H1 (cell line): ENCODE measurements at regions not wholly inside any gene's neighbourhood (a gene's known extent, or its start where the extent isn't known, plus 50 kb on each side); places are given as distances from the start of the nearest gene placed in this dataset.

Source experiments
- CTCF ChIA-PET: fragments of 300-600 bp; sonication (Branson Sonifier 250); formaldehyde crosslinking; loops from one replicate; lab custom pipeline; 2021; ENCODE audit not compliant: partially characterized antibody; lab: Charles Lee
- POLR2A ChIA-PET: fragments of 300-600 bp; sonication (Branson Sonifier 250); formaldehyde crosslinking; loops from one replicate; lab custom pipeline; 2021; ENCODE audit warnings: inconsistent platforms; ENCODE audit not compliant: partially characterized antibody; lab: Charles Lee
- DNase-seq, 2 experiments: peaks; one replicate each; pipeline versions ENCODE4 v3.0.0 to v3.0.0-alpha.2; 2010 to 2022; ENCODE audit warnings: low spot score in 2 of 2, low read depth in 1 of 2, mixed read lengths in 1 of 2
- FAIRE-seq: peaks from 2 replicates; lab custom pipeline; 2011; peaks lifted over from hg19 to GRCh38; lab: Jason Lieb, UNC
- H2AFZ ChIP-seq: 2 replicates; pipeline ENCODE4 v1.8.1; 2012; ENCODE audit warnings: low read length, inconsistent platforms
- H2AK5ac ChIP-seq: 2 replicates; pipeline ENCODE4 v1.6.1; 2013; ENCODE audit warnings: low read depth, low read length
- H2BK120ac ChIP-seq: replicated peaks from 2 replicates; pipeline ENCODE3; 2013; ENCODE audit warnings: low read depth, low read length, inconsistent platforms
- H2BK12ac ChIP-seq: 2 replicates; pipeline ENCODE4 v1.6.1; 2013; ENCODE audit warnings: low read depth, low read length
- H2BK15ac ChIP-seq: 2 replicates; pipeline ENCODE4 v1.6.1; 2013; ENCODE audit warnings: low read length
- H2BK20ac ChIP-seq: 2 replicates; pipeline ENCODE4 v1.6.1; 2013; ENCODE audit warnings: low read length
- H2BK5ac ChIP-seq: 2 replicates; pipeline ENCODE4 v1.6.1; 2013; ENCODE audit warnings: low read depth, low read length
- H3K14ac ChIP-seq: 2 replicates; pipeline ENCODE4 v1.6.1; 2013; ENCODE audit warnings: inconsistent platforms; ENCODE audit not compliant: insufficient read length
- H3K18ac ChIP-seq: 2 replicates; pipeline ENCODE4 v1.6.1; 2013; ENCODE audit warnings: low read length; ENCODE audit errors: extremely low read depth
- H3K23ac ChIP-seq: 2 replicates; pipeline ENCODE4 v1.6.1; 2013; ENCODE audit warnings: inconsistent platforms; ENCODE audit not compliant: insufficient read length
- H3K23me2 ChIP-seq: 2 replicates; pipeline ENCODE4 v1.6.1; 2013; ENCODE audit warnings: low read depth, low read length
- H3K27ac ChIP-seq: 2 replicates; pipeline ENCODE4 v1.6.1; 2011; ENCODE audit warnings: low read depth, low read length, inconsistent platforms
- H3K27me3 ChIP-seq, 4 experiments: replicated peaks in 1 of 4; 1 replicate in 1 of 4; 2 replicates in 3 of 4; pipeline versions ENCODE4 v1.6.1 to v1.8.1; 2011 to 2013; ENCODE audit warnings: low read length in 3 of 4, mild to moderate bottlenecking in 3 of 4, inconsistent platforms in 2 of 4, mixed read lengths in 2 of 4, moderate library complexity in 1 of 4; ENCODE audit not compliant: control insufficient read depth in 3 of 4, insufficient read depth in 3 of 4; ENCODE audit errors: extremely low read depth in 1 of 4
- H3K36me3 ChIP-seq, 4 experiments: 2 replicates each; pipeline versions ENCODE4 v1.6.1 to v1.8.1; 2011 to 2013; ENCODE audit warnings: mild to moderate bottlenecking in 4 of 4, low read length in 3 of 4, moderate library complexity in 2 of 4, control low read depth in 1 of 4, inconsistent platforms in 1 of 4; ENCODE audit not compliant: insufficient read depth in 4 of 4, control insufficient read depth in 2 of 4
- H3K4ac ChIP-seq: replicated peaks from 2 replicates; pipeline ENCODE3; 2013; ENCODE audit warnings: low read length, low read depth, mixed read lengths, inconsistent platforms; ENCODE audit not compliant: insufficient read length
- H3K4me1 ChIP-seq, 4 experiments: replicated peaks in 1 of 4; 1 replicate in 1 of 4; 2 replicates in 3 of 4; pipeline versions ENCODE4 v1.6.1 to v1.8.1; 2011 to 2013; ENCODE audit warnings: low read length in 3 of 4, inconsistent platforms in 2 of 4, mixed read lengths in 1 of 4; ENCODE audit not compliant: insufficient read depth in 4 of 4, control insufficient read depth in 3 of 4
- H3K4me2 ChIP-seq, 2 experiments: 2 replicates each; pipeline versions ENCODE4 v1.6.1 to v1.8.1; 2011 to 2013; ENCODE audit warnings: low read depth in 2 of 2, low read length in 2 of 2, control low read depth in 1 of 2, inconsistent platforms in 1 of 2, mild to moderate bottlenecking in 1 of 2; ENCODE audit not compliant: insufficient read depth in 1 of 2
- H3K4me3 ChIP-seq, 4 experiments: fragments of 200-600, 300-600 bp in 1 of 4; sonication (generic), shearing (Covaris generic), sonication (Bioruptor Twin) in 1 of 4; 2 replicates each; pipeline versions ENCODE4 v1.5.1 to v1.8.1; 2011 to 2016; ENCODE audit warnings: low read length in 4 of 4, low read depth in 3 of 4, control low read depth in 2 of 4, inconsistent platforms in 2 of 4, mild to moderate bottlenecking in 2 of 4, mixed read lengths in 1 of 4, moderate library complexity in 1 of 4; ENCODE audit not compliant: insufficient read depth in 2 of 4; ENCODE audit errors: extremely low read depth in 1 of 4
- H3K56ac ChIP-seq: replicated peaks from 2 replicates; pipeline ENCODE3; 2013; ENCODE audit warnings: low read depth, mild to moderate bottlenecking, mixed read lengths, low read length, inconsistent platforms; ENCODE audit not compliant: insufficient read length
- H3K79me1 ChIP-seq: 2 replicates; pipeline ENCODE4 v1.6.1; 2013; ENCODE audit warnings: low read depth, low read length, control low read depth
- H3K79me2 ChIP-seq, 2 experiments: 2 replicates each; pipeline versions ENCODE4 v1.6.1 to v1.8.1; 2012 to 2013; ENCODE audit warnings: low read length in 2 of 2, mild to moderate bottlenecking in 2 of 2, inconsistent platforms in 1 of 2; ENCODE audit not compliant: insufficient read depth in 2 of 2, control insufficient read depth in 1 of 2
- H3K9ac ChIP-seq, 4 experiments: replicated peaks in 1 of 4; 1 replicate in 1 of 4; 2 replicates in 3 of 4; pipeline versions ENCODE4 v1.6.1 to v1.8.1; 2011 to 2013; ENCODE audit warnings: low read depth in 3 of 4, low read length in 3 of 4, control low read depth in 2 of 4, mild to moderate bottlenecking in 2 of 4, moderate library complexity in 2 of 4, inconsistent platforms in 1 of 4; ENCODE audit errors: extremely low read depth in 1 of 4
- H3K9me3 ChIP-seq, 2 experiments: 2 replicates each; pipeline versions ENCODE4 v1.6.1 to v1.8.1; 2012 to 2013; ENCODE audit warnings: mild to moderate bottlenecking in 2 of 2, moderate library complexity in 2 of 2, control low read depth in 1 of 2, inconsistent platforms in 1 of 2, low read depth in 1 of 2, low read length in 1 of 2, mixed read lengths in 1 of 2; ENCODE audit not compliant: insufficient read depth in 2 of 2
- H4K20me1 ChIP-seq, 2 experiments: replicated peaks in 1 of 2; 2 replicates each; pipeline versions ENCODE3 to v1.8.1; 2011 to 2013; ENCODE audit warnings: inconsistent platforms in 2 of 2, low read length in 2 of 2, mild to moderate bottlenecking in 1 of 2; ENCODE audit not compliant: insufficient read depth in 2 of 2, control insufficient read depth in 1 of 2
- H4K5ac ChIP-seq: 2 replicates; pipeline ENCODE4 v1.6.1; 2013; ENCODE audit warnings: low read length, low read depth, mixed read lengths, inconsistent platforms; ENCODE audit not compliant: insufficient read length
- H4K8ac ChIP-seq: 2 replicates; pipeline ENCODE4 v1.8.0; 2013; ENCODE audit warnings: mild to moderate bottlenecking, moderate library complexity, low read length, inconsistent platforms; ENCODE audit not compliant: insufficient read depth; ENCODE audit errors: extremely low read depth
- H4K91ac ChIP-seq: replicated peaks from 2 replicates; pipeline ENCODE3; 2013; ENCODE audit warnings: low read length, mixed read lengths, inconsistent platforms; ENCODE audit not compliant: insufficient read length
- PHF8 ChIP-seq: fragments of 200-600 bp; sonication (generic); conservative IDR thresholded peaks from 2 replicates; pipeline ENCODE4 v1.7.1; 2012; ENCODE audit warnings: low read depth, mild to moderate bottlenecking, inconsistent platforms, low read length, moderate library complexity
- SAP30 ChIP-seq: fragments of 300-600 bp; sonication (generic); IDR thresholded peaks from 2 replicates; pipeline ENCODE4 v1.7.1; 2012; ENCODE audit warnings: low read length, moderate library complexity, mild to moderate bottlenecking, inconsistent platforms; ENCODE audit not compliant: insufficient read depth, insufficient replicate concordance
- TCF12 ChIP-seq: IDR thresholded peaks from 2 replicates; pipeline ENCODE4 v1.6.1; 2011; ENCODE audit warnings: low read depth, mild to moderate bottlenecking, low read length
- WGBS, 2 experiments: shearing (Covaris generic) in 1 of 2; methylation state at CpG; one replicate each; pipeline versions ENCODE4 v1.1.6 to v1.1.7; 2013 to 2015; ENCODE audit warnings: low lambda C conversion rate in 2 of 2, mixed read lengths in 2 of 2, inconsistent platforms in 1 of 2, low coverage in 1 of 2, missing lambda C conversion rate in 1 of 2; ENCODE audit not compliant: insufficient replicate concordance in 2 of 2, insufficient coverage in 1 of 2, insufficient read length in 1 of 2; ENCODE audit errors: extremely low coverage in 1 of 2, missing lambda C conversion rate in 1 of 2; 5-methylcytosine and 5-hydroxymethylcytosine counted together

DNA sequence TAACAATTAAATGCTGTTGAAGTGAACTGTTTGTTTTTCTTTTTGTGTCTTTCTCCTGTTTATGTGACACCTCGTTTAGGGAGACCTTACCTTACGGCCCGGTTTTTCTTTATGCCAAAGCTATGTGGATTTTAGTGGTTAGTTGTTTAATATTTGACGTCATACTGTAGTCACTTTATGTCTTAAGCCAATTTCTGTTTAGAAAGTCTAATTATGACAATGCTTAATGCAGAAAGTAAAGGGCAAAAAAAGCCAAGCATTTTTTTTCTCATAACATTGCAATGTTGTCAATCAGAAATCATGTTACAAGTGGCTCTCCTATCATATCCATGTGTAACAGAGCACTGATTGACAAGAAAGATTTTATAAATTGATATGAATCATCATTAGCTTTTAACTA lies 442.5 kb upstream of the ARRDC3 start:
- H4K8ac ChIP-seq: no peak overlapping the region
- no peak overlapping the region for H2BK12ac ChIP-seq
- CTCF ChIA-PET: no interaction called here
- H3K56ac ChIP-seq: no peak overlapping the region
- no peak overlapping the region for H2BK15ac ChIP-seq
- no peaks in the 10 kb centered on the region for H3K23me2 ChIP-seq
- no peak overlapping the region for H3K4me2 ChIP-seq
- no peak overlapping the region for H3K9ac ChIP-seq
- no peak overlapping the region for H2AFZ ChIP-seq
- no peaks in the 10 kb centered on the region for H3K4me1 ChIP-seq
- no peak overlapping the region for H3K18ac ChIP-seq
- no peak overlapping the region for H3K4me3 ChIP-seq
- POLR2A ChIA-PET: no interaction called here
- H3K23ac ChIP-seq: no peak overlapping the region
- WGBS, 2 experiments: 82% methylated on average over 4 of the region's 4 CpGs; no CpG with 5 or more reads in 1 of the 2 experiments
- H3K27ac ChIP-seq: no peak overlapping the region
- no peaks in the 10 kb centered on the region for H3K27me3 ChIP-seq
- H2AK5ac ChIP-seq: no peak overlapping the region
- H2BK120ac ChIP-seq: no peak overlapping the region
- no peaks in the 10 kb centered on the region for H3K79me2 ChIP-seq
- H3K14ac ChIP-seq: no peak overlapping the region
- no peak overlapping the region for H4K5ac ChIP-seq
- no peaks in the 10 kb centered on the region for H3K79me1 ChIP-seq
- no peak overlapping the region for H4K91ac ChIP-seq
- TF ChIP-seq SAP30: no peak
- no peak for TF ChIP-seq PHF8
- no peak for TF ChIP-seq TCF12
- H4K20me1 ChIP-seq: no peaks in the 10 kb centered on the region
- no peak for DNase-seq
- no peak overlapping the region for H3K4ac ChIP-seq
- no peaks in the 10 kb centered on the region for H3K9me3 ChIP-seq
- no peak for FAIRE-seq
- H3K36me3 ChIP-seq: no peaks in the 10 kb centered on the region
- no peak overlapping the region for H2BK20ac ChIP-seq
- no peak overlapping the region for H2BK5ac ChIP-seq
